GM21717 (cell line): ENCODE measurements at regions not wholly inside any gene's neighbourhood (a gene's known extent, or its start where the extent isn't known, plus 50 kb on each side); places are given as distances from the start of the nearest gene placed in this dataset.

Source experiments
- ATAC-seq: cut with Tn5 transposase; IDR thresholded peaks from one replicate; pipeline ENCODE4 v1.9.1; 2021; ENCODE audit warnings: mild to moderate bottlenecking, moderate library complexity; ENCODE audit not compliant: unreplicated experiment

DNA sequence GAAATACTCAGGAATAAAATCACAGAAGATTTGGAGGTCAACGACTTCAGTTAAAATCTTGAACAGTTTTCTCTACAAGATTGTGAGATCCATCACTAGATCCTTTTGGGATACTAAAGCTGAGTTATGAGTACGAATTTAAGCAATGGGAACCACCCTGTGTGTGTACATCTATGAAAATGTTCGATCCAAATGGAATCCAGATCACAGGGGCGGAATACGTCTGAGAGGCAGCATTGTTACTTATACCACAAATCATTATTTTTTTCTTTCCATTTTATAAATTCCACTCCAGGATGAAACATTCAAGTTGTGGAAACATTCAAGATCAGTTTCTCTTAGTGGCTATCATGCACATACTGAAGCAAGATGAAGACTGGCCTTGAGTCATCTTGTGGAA is 239.3 kb upstream of the PAPPA start:
- no peak for ATAC-seq

DNA sequence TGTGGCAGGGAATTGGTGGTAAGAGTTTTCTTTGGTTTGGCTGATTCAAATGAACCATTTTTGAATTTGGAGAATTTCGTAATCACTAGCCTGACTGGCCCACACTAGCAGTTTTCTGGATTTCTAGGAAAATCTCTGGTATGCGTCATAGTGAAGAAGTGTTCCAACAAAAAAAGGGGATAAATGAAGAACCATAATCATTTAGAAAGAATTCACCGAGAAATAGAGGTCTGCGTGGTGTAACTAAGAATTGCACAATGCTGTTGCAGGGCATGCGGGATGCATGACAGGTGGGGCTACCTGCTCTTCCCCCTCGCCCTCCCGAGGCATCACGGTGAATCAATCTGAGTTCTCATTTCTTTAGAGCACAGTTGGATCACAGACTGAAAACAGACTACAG is 232.3 kb upstream of the PAPPA start:
- ATAC-seq = no peak

DNA sequence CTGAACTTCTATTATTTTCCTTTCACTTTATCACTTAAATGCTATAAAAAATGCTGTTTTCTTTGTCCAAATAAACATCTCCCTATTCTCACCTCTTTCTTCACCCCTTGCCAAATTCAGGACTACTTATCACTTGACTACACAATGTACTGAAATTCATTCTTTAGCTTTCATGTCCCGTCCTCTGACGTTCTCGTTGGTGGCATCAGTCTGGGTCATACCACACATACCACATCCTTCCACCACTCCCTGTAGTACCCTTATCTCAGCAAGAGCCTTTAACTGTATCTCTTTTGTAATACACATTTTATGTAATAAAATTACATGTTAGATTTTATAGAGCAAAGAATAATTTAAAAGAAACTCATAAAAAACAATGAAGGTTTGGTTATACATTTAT is 231.1 kb upstream of the PAPPA start:
- ATAC-seq = no peak

DNA sequence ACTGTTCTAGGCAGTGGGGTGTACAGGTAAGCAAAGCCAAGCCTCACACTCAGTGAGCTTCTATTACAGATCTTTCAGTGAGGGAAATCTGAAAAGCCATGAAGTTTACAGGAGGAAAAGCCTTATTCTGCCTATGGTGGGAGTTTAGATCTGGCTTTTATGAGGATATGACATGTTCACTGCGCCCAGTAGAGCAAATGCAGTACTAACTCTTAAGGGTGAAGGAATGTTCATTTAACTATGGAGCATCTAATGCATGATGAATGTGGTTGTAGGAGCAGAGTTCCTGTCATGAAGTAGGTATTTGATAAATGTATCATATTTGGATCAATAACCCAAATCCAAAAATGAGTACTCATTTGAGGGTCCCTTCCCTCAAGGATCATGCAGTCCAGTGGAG is 230.2 kb upstream of the PAPPA start:
- ATAC-seq = no peak

DNA sequence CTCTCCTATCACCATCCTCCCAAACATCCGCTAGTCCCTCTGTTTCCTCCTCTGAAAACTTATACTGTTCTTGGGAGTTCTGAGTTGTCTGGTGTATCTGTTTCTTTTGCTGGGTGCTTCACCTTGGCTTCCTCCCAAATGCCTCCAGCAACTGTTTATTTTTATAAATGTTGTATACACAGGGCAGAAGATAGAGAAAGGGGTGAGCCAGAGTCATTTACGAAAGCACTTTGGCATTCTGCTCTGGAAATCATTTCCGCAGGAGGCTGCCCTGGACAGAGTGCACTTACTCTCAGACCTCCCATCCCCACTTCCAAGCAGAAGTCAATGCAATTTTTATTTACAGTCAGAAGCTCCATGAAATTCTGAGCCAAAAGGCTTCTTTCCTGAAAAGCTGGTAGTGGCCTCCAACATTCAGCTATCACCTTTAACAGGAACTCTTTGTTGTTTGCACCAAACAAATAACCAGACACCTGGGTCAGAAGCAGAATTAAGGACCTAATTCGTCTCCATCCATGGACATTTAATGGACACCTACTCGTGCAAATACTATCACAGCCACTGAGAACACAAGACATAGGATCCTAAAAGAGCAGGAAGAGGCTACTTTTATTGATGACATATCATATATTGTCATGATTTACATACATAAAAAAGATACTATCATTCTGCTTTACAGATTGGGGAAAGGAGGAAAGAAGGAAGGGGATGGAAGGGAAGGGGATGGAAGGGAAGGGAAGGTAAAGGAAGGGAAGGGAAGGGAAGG is 229.5 kb upstream of the PAPPA start:
- ATAC-seq = no peak

DNA sequence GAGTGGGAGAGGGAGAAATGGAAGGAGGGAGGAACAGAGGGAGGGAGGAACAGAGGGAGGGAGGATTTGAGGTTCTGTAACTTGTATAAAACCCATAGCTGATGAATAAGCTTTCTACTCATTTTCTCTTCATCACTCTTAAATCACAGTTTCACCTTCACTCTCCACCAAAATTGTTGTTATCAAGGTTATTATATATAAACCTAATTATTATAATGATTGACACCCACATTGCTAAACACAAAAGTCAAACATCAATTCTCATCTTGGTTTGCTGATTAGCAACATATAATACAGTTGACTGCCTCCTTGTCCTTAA is 229.0 kb upstream of the PAPPA start:
- no peak for ATAC-seq

DNA sequence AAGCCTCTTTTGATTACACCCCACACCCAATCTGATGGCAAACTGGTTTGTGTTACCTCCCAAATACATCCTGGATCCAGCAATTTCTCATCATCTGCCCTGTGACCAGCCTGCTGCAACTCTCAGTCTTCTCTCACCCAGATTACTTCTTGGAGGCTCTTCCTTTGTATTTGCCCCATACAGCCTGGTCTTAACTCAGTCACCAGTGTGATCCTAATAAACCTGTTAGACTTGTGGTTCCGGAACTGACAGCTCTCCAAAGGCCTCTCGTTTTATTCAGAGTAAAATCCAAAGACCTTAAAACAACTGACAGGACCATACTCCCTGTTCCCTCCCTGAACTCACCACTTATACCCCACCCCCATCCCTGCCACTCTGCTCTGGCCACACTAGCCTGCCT is 228.2 kb upstream of the PAPPA start:
- no peak for ATAC-seq

DNA sequence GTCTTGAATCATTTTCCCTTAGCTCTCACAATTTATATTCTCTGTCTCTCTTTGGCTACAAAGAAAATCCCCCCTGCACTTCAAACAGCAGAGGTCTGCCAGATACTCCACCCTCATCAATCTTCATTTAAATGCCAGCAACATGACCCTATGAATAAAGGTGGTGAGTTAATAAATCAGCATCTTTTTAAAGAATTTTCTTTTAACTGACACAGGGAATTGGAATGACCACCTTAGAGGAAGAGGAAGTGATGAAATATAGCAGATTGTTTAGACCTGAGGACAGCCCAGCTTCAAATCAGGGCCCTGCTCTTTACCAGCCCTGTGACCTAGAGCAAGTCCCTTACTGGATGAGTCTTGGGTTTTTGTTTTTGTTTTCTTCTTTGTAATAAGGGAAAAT is 223.1 kb upstream of the PAPPA start:
- ATAC-seq = no peak

DNA sequence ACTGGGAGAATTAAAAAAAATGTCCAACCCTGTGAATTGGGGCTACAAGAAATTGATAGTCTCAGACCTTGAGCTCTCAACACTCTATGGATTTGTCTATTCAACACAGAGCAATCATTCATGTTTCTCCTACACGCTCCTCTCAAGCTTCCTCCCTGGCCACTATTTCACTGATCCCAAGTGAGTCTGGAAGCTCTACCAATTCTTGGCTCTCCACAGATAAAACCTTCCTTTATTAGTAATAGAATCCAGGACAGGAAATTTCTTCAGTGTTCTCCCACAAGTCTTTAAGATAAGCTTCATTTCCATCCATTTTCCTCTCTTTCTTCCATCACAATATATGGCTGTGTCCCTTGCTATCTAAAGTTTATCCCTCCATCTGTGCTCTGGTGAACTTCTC is 215.1 kb upstream of the PAPPA start:
- no peak for ATAC-seq

DNA sequence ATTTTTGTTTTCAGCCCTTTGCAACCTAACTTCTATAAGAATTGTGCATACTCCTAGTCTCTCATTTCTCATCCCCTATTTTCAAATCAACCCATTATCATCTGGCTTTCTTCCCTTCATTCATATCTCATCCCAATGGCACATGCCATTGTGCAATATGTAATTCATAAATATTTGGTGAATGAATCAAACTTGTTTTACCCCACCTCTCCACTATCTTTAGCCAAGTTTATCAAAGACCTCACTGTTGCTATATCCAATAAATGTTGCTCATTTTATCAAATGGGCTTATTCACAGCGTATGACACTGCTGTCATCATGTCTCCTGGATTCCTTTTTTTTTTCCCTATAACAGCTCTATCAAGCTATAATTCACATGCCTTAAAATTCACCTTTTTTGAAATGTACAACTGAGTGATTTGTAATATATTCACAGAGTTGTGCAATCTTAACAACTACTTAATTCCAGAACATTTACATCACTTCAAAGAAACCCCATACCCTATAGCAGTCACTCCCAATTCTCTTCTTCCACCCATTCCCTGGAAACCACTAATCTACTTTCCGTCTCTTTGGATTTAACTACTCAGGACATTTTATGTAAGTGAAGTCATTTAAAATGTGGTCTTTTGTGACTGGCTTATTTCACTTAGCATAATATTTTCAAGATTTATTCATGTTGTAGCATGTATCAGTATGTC is 214.4 kb upstream of the PAPPA start:
- no peak for ATAC-seq

DNA sequence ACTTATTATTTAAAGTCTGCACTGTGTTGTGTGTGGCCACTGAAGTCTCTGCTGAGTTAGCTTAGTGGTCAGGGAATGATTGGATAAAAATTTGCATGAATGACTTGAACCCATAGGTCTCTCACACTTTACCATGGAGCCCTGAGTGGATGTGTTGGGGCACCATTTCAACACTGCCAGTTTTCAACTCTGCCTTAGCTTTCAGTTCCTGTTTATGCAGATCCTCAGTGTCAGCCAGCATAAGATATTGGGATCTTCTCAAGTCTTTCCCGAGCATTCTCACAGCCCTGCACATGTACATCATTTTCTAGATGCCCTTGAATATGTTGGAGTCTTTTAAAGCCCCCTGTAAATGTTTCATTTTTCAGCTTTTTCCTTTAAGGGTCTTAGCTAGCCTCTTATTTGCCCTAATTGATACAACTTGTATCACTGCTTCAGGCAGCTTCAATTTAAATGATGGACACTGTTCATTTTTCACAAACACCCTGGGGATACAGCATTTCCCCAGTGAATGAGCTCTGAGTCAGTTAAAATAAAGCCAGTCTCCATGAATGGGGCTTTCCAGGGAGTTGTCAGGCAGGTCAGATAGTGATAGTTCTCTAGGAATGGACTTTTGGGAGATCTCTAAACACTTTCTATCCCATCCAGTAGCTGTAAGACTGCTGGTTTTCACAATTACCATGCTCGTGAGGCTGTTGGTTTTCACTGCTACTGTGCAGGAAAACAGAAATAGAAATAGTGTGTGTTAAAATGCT is 211.9 kb upstream of the PAPPA start:
- ATAC-seq = no peak

DNA sequence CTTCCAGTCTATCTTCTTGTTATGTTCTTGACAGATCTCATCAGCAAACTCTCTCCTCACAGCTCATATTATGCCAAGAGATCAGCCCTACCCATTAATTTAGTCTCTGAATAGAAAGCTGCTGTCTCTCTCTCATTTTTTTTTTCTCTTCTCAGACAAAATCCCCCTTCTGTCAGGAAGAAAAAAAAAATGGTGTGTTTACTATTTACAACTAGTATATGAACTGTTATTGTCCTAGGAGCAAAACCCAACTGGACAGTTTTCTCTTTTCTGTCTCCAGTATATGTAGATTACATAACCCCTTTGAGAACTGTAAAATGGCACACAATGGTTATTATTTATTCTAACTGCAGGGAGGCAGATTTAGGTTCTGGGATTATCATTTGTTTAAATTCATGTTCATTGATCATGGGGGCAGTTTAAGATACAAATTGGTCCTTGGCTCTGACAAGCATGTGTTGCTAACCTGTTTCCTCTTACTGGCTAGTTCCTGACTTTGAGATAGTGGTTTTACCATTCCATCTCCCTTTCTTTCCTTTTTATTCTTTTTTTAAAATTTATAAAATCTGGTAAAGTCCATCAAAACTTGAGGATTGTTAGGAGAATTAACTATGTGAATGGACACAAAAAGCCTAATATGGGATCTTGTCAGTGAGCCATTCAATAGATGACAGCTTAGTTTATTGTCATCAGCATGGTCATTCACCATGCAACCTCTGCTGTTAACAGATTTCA is 210.0 kb upstream of the PAPPA start:
- ATAC-seq = no peak

DNA sequence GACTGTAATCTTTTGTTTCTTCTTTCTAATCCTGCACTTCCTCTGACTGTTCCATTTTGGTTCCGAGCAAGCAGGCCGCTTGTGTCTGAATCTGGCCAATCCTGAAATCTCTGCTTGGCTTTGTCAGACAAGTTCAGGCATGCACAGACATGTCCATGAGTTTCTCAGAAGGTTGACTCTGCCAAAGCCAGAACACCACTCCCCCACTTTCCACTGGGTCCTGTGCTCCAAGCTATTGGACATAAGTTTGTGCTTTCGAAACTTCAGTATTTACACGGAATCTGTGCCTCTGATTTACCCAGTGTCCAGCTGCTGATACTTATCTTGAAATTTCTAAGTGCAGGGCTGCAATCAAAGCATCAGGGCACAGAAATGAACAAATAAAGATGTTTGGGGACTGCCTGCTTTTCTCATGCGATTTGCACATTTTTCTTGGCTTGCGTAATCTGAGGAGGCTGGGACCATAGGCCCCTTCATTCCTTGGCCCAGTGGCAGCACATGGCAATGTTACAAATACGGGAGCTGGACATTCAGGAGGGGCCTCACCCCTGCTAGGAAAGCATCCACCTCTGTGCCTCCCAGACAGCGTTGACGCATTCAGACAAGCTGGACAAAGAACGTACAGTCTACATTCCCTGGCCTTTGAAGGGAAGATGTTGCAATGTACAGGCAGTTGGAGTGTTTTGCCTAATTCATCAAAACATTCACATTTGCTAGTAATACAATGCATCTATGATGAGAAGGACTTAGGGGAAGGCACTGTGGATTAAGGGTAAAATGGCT is 209.2 kb upstream of the PAPPA start:
- no peak for ATAC-seq

DNA sequence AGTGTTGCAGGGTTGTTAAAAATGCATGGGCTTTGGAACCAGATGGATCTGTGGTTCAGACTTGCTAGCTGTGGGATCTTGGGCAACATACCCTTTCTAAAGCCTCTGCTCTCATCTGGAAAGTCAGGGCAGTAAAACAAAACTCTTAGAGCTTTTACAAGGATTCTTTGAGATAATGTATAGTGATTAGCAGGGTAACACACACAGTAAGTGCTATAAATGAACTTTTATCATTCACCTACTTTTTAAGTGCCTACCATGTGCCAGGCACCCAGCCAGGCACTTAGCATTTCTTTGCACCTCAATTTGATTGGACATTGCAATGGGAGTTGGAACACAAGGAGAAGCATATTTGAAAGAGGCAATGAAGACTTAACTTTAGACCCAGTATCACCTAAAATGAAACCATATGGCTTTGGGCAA is 208.6 kb upstream of the PAPPA start:
- ATAC-seq = no peak

DNA sequence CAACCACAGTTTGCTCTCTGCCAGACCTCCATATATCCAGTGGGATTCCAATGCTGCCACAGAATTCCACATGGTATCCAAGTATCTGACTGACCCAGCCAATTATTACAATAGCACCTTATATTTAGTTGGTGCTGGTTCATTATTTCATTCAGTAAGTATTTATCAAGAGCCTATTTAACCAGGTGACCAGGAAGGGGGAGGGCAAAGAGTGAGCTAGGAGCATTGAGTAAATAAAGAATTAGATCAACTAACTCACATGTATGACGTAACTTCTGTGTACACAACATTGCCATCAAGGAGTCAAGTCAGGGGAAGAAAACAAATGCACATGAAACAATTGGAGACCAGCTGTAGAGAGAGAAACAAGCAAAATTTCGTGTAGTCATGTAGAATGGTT is 207.1 kb upstream of the PAPPA start:
- no peak for ATAC-seq

DNA sequence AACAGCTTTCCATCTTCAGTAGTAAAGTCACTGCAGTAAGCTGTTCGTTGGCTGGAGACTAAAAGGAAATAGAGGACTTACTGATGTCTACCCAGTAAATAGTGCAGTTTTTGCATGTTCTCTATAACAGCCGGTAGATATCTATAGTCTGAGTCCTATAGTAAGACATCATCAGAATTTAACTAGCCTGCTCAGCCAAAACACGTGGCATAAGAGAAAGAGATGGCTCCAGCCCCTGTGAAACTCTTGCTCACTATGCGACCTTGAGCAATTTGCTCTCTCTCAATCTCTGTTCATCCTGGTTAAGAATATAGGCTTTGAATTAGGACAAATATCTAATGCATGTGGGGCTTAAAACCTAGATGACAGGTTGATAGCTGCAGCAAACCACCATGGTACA is 201.6 kb upstream of the PAPPA start:
- no peak for ATAC-seq

DNA sequence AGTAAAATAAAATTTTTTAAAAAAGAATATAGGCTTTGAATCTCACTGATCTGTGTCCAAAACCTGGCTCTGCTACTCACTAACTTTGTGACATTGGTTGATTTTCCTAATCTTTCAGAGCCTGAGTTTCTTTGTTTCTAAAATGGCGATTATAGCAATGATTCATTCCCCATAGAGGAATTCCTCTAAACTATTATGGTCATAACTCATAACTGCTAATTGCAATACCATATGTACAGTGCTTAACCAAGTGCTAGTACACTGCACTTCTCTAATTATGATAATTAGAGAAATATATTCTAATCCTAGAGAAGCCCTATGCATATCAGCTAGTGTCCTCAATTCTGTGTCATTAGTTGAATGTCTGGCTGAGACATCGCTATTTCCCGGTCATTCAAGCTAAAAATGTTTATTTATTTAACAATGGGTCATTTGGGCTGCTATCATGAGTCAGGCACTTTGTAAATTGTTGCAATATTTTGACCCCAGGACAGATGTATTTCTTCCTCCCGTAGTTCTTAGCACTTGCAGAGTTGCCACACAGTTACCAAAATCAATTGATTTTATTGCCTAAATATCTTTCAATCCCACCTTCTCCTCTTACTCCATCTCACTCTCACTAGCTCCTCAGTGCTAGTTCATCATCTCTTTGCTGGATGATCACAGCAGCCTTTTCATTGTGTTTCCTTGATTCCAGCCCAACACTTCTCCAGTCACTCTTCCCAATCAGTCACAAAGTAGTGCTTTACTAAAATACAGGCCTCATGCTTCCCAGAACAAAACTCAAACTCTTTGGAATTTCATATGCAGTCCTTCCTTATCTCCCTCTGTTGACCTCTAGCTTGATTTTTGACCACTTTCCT is 200.9 kb upstream of the PAPPA start:
- ATAC-seq = no peak

DNA sequence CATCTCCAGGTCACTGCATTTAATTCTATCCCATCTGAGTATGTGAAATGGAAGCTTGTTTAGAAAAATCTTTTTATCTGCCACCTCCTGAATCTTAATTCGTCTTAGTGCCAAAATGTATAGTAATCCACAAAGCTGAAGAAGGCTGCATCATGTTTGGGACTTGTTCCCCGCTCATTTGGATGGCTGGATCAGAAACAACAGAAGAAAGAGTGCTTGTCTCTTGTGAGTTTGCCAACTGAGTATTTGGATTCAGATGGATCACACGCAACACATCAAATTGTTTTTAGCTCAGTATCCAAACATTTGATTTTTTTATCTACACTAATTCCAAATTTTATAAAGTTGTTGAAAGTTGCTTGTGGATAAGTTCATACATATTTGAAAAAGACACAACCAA is 197.2 kb upstream of the PAPPA start:
- no peak for ATAC-seq

DNA sequence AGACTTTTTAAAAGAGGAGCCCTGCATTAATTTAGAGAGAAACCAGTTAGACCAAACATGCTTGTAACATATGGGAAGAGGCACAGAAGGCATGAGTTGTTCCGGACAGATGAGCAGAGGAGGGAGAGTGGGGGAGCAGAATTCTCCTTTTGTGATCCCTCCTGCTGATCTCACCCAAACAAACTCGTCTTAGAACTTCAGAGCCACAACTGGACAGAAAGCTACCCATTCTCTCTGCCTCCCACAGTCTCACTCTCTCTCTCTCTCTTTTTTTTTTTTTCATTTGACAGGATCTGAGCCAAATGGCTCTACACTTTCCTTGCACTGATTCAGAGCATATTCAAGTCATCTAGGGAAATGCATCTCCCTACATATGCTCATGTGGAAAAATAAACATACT is 196.0 kb upstream of the PAPPA start:
- ATAC-seq = no peak
